GM23338 (cell line): ENCODE measurements at regions not wholly inside any gene's neighbourhood (a gene's known extent, or its start where the extent isn't known, plus 50 kb on each side); places are given as distances from the start of the nearest gene placed in this dataset.

Source experiments
- CREB1 ChIP-seq: fragments of 250-450 bp; sonication (Bioruptor Pico); IDR thresholded peaks from 2 replicates; pipeline ENCODE4 v1.5.0; 2020; ENCODE audit warnings: low read depth, mild to moderate bottlenecking, moderate library complexity
- EZH2 ChIP-seq: fragments of 200-600 bp; sonication (generic); IDR thresholded peaks from one replicate; pipeline ENCODE4 v1.8.0; 2017; ENCODE audit warnings: antibody characterized with exemption, mild to moderate bottlenecking, low read depth; ENCODE audit not compliant: unreplicated experiment
- EZH2phosphoT487 ChIP-seq: fragments of 200-600 bp; sonication (generic); IDR thresholded peaks from one replicate; pipeline ENCODE4 v1.8.1; 2018; ENCODE audit warnings: antibody characterized with exemption; ENCODE audit not compliant: unreplicated experiment
- JUNB ChIP-seq: IDR thresholded peaks from one replicate; pipeline ENCODE4 v1.6.1; 2016; ENCODE audit warnings: antibody characterized with exemption; ENCODE audit not compliant: unreplicated experiment
- NANOG ChIP-seq: IDR thresholded peaks from 2 replicates; pipeline ENCODE4 v1.6.1; 2016; ENCODE audit warnings: antibody characterized with exemption, borderline replicate concordance
- POLR2AphosphoS5 ChIP-seq: IDR thresholded peaks from 2 replicates; pipeline ENCODE4 v1.6.1; 2016; ENCODE audit warnings: antibody characterized with exemption, low read depth
- STAT1 ChIP-seq: IDR thresholded peaks from one replicate; pipeline ENCODE4 v1.6.1; 2016; ENCODE audit warnings: antibody characterized with exemption; ENCODE audit not compliant: unreplicated experiment
- ZNF114 ChIP-seq: fragments of 250-450 bp; sonication (Bioruptor Pico); IDR thresholded peaks from 2 replicates; pipeline ENCODE4 v1.5.0; 2020; ENCODE audit warnings: mild to moderate bottlenecking, moderate library complexity
- ZNF331 ChIP-seq: fragments of 250-450 bp; sonication (Bioruptor Pico); IDR thresholded peaks from 2 replicates; pipeline ENCODE4 v1.5.0; 2020; ENCODE audit warnings: low read depth, mild to moderate bottlenecking, moderate library complexity
- TF ChIP-seq, protein P1 (sequence below), 2 experiments: fragments of 200-600 bp in 1 of 2; sonication (generic) in 1 of 2; conservative IDR thresholded peaks; 2 replicates each; pipeline versions ENCODE4 v1.5.1 to v1.6.1; 2016 to 2017; ENCODE audit warnings: antibody characterized with exemption in 2 of 2, low read depth in 2 of 2, mild to moderate bottlenecking in 2 of 2, moderate library complexity in 1 of 2
- TF ChIP-seq, protein P2 (sequence below): IDR thresholded peaks from 2 replicates; pipeline ENCODE4 v1.6.1; 2016; ENCODE audit warnings: antibody characterized with exemption
- TF ChIP-seq, protein P3 (sequence below): IDR thresholded peaks from one replicate; pipeline ENCODE4 v1.6.1; 2018; ENCODE audit warnings: antibody characterized with exemption; ENCODE audit not compliant: unreplicated experiment

DNA sequence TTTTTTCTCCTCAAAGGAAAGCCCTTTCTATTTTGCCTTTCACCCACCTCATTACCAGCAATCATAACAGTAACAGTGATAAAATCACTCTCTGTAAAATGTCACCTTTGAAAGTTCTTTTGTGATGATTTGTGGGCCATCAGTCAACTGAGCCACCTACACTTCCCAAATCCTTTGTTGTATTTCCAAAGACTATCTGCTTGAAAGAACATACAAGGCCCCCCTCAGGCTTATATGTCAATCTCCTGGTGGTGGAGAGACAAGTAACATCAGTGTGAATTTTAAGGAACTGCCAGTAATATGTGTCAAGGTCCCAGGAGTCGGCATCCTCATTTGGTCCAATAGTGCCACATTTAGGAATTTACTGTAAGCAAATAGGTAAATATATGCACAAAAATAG lies 161.1 kb upstream of the EOMES start:
- TF ChIP-seq, protein P1, sequence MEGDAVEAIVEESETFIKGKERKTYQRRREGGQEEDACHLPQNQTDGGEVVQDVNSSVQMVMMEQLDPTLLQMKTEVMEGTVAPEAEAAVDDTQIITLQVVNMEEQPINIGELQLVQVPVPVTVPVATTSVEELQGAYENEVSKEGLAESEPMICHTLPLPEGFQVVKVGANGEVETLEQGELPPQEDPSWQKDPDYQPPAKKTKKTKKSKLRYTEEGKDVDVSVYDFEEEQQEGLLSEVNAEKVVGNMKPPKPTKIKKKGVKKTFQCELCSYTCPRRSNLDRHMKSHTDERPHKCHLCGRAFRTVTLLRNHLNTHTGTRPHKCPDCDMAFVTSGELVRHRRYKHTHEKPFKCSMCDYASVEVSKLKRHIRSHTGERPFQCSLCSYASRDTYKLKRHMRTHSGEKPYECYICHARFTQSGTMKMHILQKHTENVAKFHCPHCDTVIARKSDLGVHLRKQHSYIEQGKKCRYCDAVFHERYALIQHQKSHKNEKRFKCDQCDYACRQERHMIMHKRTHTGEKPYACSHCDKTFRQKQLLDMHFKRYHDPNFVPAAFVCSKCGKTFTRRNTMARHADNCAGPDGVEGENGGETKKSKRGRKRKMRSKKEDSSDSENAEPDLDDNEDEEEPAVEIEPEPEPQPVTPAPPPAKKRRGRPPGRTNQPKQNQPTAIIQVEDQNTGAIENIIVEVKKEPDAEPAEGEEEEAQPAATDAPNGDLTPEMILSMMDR (conservative IDR thresholded peaks at IDR 0.05; ENCODE audit: low read depth in 2 of 2), result no peak
- TF ChIP-seq NANOG, result no peak
- TF ChIP-seq EZH2, result no peak
- TF ChIP-seq JUNB, result no peak
- no peak for TF ChIP-seq EZH2phosphoT487
- no peak for TF ChIP-seq POLR2AphosphoS5
- no peak for TF ChIP-seq CREB1 (CRISPR knock-in tag)
- TF ChIP-seq, protein P2, sequence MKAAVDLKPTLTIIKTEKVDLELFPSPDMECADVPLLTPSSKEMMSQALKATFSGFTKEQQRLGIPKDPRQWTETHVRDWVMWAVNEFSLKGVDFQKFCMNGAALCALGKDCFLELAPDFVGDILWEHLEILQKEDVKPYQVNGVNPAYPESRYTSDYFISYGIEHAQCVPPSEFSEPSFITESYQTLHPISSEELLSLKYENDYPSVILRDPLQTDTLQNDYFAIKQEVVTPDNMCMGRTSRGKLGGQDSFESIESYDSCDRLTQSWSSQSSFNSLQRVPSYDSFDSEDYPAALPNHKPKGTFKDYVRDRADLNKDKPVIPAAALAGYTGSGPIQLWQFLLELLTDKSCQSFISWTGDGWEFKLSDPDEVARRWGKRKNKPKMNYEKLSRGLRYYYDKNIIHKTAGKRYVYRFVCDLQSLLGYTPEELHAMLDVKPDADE, result no peak
- TF ChIP-seq, protein P3, sequence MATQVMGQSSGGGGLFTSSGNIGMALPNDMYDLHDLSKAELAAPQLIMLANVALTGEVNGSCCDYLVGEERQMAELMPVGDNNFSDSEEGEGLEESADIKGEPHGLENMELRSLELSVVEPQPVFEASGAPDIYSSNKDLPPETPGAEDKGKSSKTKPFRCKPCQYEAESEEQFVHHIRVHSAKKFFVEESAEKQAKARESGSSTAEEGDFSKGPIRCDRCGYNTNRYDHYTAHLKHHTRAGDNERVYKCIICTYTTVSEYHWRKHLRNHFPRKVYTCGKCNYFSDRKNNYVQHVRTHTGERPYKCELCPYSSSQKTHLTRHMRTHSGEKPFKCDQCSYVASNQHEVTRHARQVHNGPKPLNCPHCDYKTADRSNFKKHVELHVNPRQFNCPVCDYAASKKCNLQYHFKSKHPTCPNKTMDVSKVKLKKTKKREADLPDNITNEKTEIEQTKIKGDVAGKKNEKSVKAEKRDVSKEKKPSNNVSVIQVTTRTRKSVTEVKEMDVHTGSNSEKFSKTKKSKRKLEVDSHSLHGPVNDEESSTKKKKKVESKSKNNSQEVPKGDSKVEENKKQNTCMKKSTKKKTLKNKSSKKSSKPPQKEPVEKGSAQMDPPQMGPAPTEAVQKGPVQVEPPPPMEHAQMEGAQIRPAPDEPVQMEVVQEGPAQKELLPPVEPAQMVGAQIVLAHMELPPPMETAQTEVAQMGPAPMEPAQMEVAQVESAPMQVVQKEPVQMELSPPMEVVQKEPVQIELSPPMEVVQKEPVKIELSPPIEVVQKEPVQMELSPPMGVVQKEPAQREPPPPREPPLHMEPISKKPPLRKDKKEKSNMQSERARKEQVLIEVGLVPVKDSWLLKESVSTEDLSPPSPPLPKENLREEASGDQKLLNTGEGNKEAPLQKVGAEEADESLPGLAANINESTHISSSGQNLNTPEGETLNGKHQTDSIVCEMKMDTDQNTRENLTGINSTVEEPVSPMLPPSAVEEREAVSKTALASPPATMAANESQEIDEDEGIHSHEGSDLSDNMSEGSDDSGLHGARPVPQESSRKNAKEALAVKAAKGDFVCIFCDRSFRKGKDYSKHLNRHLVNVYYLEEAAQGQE, result no peak
- TF ChIP-seq STAT1, result no peak
- no peak for TF ChIP-seq ZNF331
- no peak for TF ChIP-seq ZNF114
